ENCODE measurements at regions not wholly inside any gene's neighbourhood (a gene's known extent, or its start where the extent isn't known, plus 50 kb on each side); places are given as distances from the start of the nearest gene placed in this dataset.

- TF ChIP-seq EZH2 (IDR thresholded peaks at IDR 0.05; ENCODE audit: low read length, missing control alignments), result no peak
- TF ChIP-seq CTCF (conservative IDR thresholded peaks at IDR 0.05 in 1 of 2, IDR thresholded peaks at IDR 0.05 in 1 of 2; ENCODE audit: low read depth in 1 of 2, low read length in 2 of 2), result no peak
- Histone ChIP-seq H3K4me2 (ENCODE audit: extremely low read depth, insufficient read depth, low read length) (no peak overlapping the region), H3K9ac (ENCODE audit: insufficient read depth, low read length) (no peak overlapping the region), H3K36me3 (ENCODE audit: control insufficient read depth, insufficient read depth, low read length) (no peaks in the 10 kb centered on the region), H3K9me3 (ENCODE audit: control insufficient read depth, insufficient read depth, low read depth, low read length) (no peaks in the 10 kb centered on the region), H3K79me2 (ENCODE audit: control insufficient read depth, insufficient read depth, low read length) (no peaks in the 10 kb centered on the region), H2AFZ (ENCODE audit: low read length) (no peak overlapping the region), H4K20me1 (ENCODE audit: control insufficient read depth, extremely low read depth, insufficient read depth, low read length) (no peaks in the 10 kb centered on the region), H3K27me3 (ENCODE audit: control insufficient read depth, insufficient read depth, low read length) (no peaks in the 10 kb centered on the region), H3K27ac (ENCODE audit: insufficient read depth, low read length) (no peak overlapping the region), H3K4me3 (replicated peaks in 1 of 4; ENCODE audit: control extremely low read depth in 1 of 4, insufficient read depth in 1 of 4, low read depth in 3 of 4, low read length in 4 of 4) (no peak overlapping the region), H3K4me1 (ENCODE audit: control insufficient read depth, extremely low read depth, insufficient read depth, low read length) (no peaks in the 10 kb centered on the region)
- no peak for DNase-seq (ENCODE audit: low read depth in 2 of 2)
These were observed 97.7 kb downstream of the NXPE2 start for GRCh38 chr11:114775875-114776621.

DNA sequence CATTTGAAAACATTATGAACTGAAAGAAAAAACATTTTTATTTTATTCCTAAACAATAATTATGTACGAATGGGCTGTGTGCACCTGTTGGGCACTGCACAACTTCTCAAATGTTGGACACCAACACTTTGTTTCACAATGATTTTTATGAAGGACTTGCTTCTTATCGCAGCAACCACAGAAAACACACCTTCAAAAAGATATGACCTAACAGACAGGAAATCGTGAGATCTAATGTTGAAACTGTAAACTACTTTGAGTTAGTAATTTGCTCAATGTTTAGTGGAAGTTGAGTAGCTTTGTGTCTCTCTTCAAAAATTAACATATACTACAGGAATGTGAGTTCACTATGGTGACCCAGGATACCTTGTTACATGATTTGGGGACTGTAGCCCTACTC, 98.6 kb downstream of the NXPE2 start:
- TF ChIP-seq CTCF (conservative IDR thresholded peaks at IDR 0.05 in 1 of 2, IDR thresholded peaks at IDR 0.05 in 1 of 2; ENCODE audit: low read depth in 1 of 2, low read length in 2 of 2), result no peak
- no peak for TF ChIP-seq EZH2 (IDR thresholded peaks at IDR 0.05; ENCODE audit: low read length, missing control alignments)
- H3K27ac ChIP-seq (ENCODE audit: insufficient read depth, low read length), result no peak overlapping the region
- DNase-seq (ENCODE audit: low read depth in 2 of 2), result no peak
- no peaks in the 10 kb centered on the region for H3K4me1 ChIP-seq (ENCODE audit: control insufficient read depth, extremely low read depth, insufficient read depth, low read length)
- H4K20me1 ChIP-seq (ENCODE audit: control insufficient read depth, extremely low read depth, insufficient read depth, low read length), result no peaks in the 10 kb centered on the region
- H3K36me3 ChIP-seq (ENCODE audit: control insufficient read depth, insufficient read depth, low read length), result no peaks in the 10 kb centered on the region
- no peaks in the 10 kb centered on the region for H3K27me3 ChIP-seq (ENCODE audit: control insufficient read depth, insufficient read depth, low read length)
- no peak overlapping the region for H3K4me3 ChIP-seq (replicated peaks in 1 of 4; ENCODE audit: control extremely low read depth in 1 of 4, insufficient read depth in 1 of 4, low read depth in 3 of 4, low read length in 4 of 4)
- H3K9me3 ChIP-seq (ENCODE audit: control insufficient read depth, insufficient read depth, low read depth, low read length), result no peaks in the 10 kb centered on the region
- no peak overlapping the region for H2AFZ ChIP-seq (ENCODE audit: low read length)
- no peak overlapping the region for H3K4me2 ChIP-seq (ENCODE audit: extremely low read depth, insufficient read depth, low read length)
- no peaks in the 10 kb centered on the region for H3K79me2 ChIP-seq (ENCODE audit: control insufficient read depth, insufficient read depth, low read length)
- H3K9ac ChIP-seq (ENCODE audit: insufficient read depth, low read length), result no peak overlapping the region

DNA sequence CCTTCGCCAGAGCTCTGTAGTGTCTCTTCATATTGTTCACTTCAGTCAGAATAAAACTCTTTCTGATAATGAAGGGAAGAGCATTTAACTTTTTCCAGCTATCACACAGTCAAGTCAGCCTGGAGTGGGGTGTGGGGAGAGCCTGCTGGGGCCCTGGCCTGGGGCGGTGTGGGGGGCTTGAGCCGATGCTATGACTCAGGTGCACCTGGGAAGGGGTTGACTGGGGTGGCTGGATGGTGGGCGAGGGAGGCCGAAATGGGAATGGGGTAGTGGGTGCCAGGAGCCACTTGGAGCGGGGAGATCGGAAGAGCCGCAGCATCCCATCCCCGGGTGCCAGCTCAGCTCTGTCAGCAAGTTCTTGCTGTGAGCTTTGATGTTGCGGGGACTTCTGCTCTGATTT, 100.9 kb downstream of the NXPE2 start:
- H3K9me3 ChIP-seq (ENCODE audit: control insufficient read depth, insufficient read depth, low read depth, low read length), result no peaks in the 10 kb centered on the region
- no peak overlapping the region for H3K27ac ChIP-seq (ENCODE audit: insufficient read depth, low read length)
- no peak overlapping the region for H2AFZ ChIP-seq (ENCODE audit: low read length)
- H3K4me2 ChIP-seq (ENCODE audit: extremely low read depth, insufficient read depth, low read length), result no peak overlapping the region
- no peaks in the 10 kb centered on the region for H4K20me1 ChIP-seq (ENCODE audit: control insufficient read depth, extremely low read depth, insufficient read depth, low read length)
- no peaks in the 10 kb centered on the region for H3K4me1 ChIP-seq (ENCODE audit: control insufficient read depth, extremely low read depth, insufficient read depth, low read length)
- H3K79me2 ChIP-seq (ENCODE audit: control insufficient read depth, insufficient read depth, low read length), result no peaks in the 10 kb centered on the region
- H3K9ac ChIP-seq (ENCODE audit: insufficient read depth, low read length), result no peak overlapping the region
- H3K4me3 ChIP-seq (replicated peaks in 1 of 4; ENCODE audit: control extremely low read depth in 1 of 4, insufficient read depth in 1 of 4, low read depth in 3 of 4, low read length in 4 of 4), result no peak overlapping the region
- H3K36me3 ChIP-seq (ENCODE audit: control insufficient read depth, insufficient read depth, low read length), result no peaks in the 10 kb centered on the region
- no peak for DNase-seq (ENCODE audit: low read depth in 2 of 2)
- TF ChIP-seq CTCF (conservative IDR thresholded peaks at IDR 0.05 in 1 of 2, IDR thresholded peaks at IDR 0.05 in 1 of 2; ENCODE audit: low read depth in 1 of 2, low read length in 2 of 2) (no peak), EZH2 (IDR thresholded peaks at IDR 0.05; ENCODE audit: low read length, missing control alignments) (no peak)
- H3K27me3 ChIP-seq (ENCODE audit: control insufficient read depth, insufficient read depth, low read length), result no peaks in the 10 kb centered on the region
